HG03135 (cell line): ENCODE measurements at regions not wholly inside any gene's neighbourhood (a gene's known extent, or its start where the extent isn't known, plus 50 kb on each side); places are given as distances from the start of the nearest gene placed in this dataset.

Experiments used
- ATAC-seq: cut with Tn5 transposase; IDR thresholded peaks from one replicate; pipeline ENCODE4 v1.9.1; 2021; ENCODE audit warnings: mild to moderate bottlenecking, moderate library complexity; ENCODE audit not compliant: unreplicated experiment

DNA sequence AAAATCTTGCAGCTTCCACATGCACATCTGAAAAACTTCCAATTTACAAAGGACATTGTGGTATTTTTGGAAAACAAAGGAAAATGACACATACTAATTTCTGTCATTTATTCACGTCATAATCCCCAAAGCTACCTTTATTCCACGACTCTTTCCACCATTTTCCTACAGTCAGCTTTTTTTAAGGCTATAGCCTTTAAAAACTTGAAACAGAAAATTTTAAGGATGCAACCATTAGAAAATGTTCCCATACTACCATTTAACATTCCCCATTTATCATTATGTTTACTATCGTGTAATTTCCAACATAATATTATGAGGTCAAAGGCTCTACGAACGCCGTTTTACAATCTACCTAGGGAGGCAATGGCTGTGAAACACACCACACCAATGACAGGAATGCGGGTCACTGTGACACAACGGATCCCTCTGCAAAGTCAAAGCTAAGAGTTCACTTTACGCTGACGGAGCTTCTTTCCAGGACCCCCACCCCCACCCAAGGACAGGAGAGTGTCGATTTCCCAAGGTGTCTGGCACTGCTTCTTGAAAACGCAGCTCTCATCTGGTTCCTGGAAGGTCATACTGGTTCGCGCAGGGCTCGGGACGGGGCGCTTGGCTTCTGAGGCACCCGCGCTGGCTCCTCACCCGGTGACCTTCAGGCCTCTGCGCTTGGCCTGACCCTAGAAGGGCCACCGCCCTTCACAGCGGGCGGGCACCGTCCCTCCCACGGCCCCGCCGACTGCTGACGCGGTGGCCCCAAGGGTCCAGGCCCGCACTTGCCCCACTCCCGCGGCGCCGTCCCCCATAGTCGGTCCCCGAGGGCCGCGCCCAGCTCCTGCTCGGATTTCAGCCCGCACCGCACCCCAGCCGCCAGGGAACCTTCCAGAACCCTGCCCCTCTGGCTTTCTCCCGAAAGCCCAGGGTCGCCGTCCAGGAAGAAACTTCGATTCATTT is 50.5 kb upstream of the ATF3 start:
- ATAC-seq: peak; percentile 28

DNA sequence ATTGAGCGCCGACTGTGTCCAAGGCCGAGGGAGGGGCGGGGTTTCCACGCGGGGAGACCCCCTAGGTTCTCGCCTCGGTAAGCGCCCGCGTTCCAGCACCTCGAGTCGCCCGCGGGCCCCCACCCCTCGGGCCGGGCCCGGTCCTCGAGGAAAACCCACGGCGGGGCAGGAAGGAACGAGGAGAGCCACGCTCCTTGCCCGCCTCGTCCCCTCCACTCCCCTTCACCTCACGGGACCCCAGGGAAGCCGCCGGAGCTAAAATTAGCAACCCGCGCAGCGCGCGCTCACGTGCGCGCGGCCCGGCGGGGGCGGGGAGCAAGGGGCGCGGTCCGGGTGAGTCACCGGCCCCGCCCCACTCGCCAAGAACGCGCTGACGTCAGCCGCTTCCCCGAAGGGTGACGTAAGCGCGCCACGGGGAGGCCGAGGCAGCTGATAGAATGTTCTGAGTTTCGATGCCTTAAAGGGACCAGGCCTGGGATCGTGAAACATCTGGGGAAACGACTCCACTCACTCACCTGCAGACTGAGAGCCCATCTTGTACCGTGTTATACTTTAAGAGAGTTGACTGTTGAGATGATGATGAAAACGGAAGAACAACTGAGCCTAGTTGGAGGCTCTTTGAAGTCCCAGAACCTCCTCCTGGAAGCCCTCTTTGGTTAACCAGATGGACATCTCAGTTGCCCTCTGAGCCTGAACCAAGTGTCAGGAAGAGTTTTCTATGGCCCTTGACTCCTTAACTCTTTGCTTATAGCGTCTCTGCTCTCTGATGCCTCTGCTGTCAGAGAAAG is 49.7 kb upstream of the ATF3 start:
- peak; percentile 96 for ATAC-seq
